H1 (cell line): ENCODE measurements at regions not wholly inside any gene's neighbourhood (a gene's known extent, or its start where the extent isn't known, plus 50 kb on each side); places are given as distances from the start of the nearest gene placed in this dataset.

Experiments used
- BCL11A ChIP-seq, 2 experiments: IDR thresholded peaks; one replicate each; pipeline ENCODE4 v1.6.1; 2011; ENCODE audit warnings: low read depth in 2 of 2, low read length in 2 of 2, mild to moderate bottlenecking in 2 of 2
- CEBPB ChIP-seq: IDR thresholded peaks from 2 replicates; pipeline ENCODE4 v1.6.1; 2012; ENCODE audit warnings: low read depth, low read length
- EZH2 ChIP-seq: fragments of 200-600 bp; sonication (generic); IDR thresholded peaks from 2 replicates; pipeline ENCODE4 v1.7.1; 2012; ENCODE audit warnings: low read depth, mild to moderate bottlenecking, moderate library complexity, low read length, inconsistent platforms; ENCODE audit not compliant: severe bottlenecking
- MAX ChIP-seq: IDR thresholded peaks from 2 replicates; pipeline ENCODE4 v1.6.1; 2012; ENCODE audit warnings: inconsistent platforms
- NANOG ChIP-seq: IDR thresholded peaks from 2 replicates; pipeline ENCODE4 v1.6.1; 2011; ENCODE audit warnings: low read length, low read depth, mild to moderate bottlenecking, inconsistent platforms; ENCODE audit not compliant: insufficient read depth, poor library complexity, severe bottlenecking
- POLR2A ChIP-seq, 2 experiments: IDR thresholded peaks; 1 replicate in 1 of 2; 2 replicates in 1 of 2; pipeline ENCODE4 v1.6.1; 2011; ENCODE audit warnings: low read depth in 2 of 2, low read length in 2 of 2, mild to moderate bottlenecking in 2 of 2; ENCODE audit errors: control extremely low read depth in 1 of 2
- POLR2AphosphoS5 ChIP-seq: IDR thresholded peaks from 2 replicates; pipeline ENCODE4 v1.6.1; 2011; ENCODE audit warnings: low read depth, low read length
- RAD21 ChIP-seq, 2 experiments: IDR thresholded peaks in 1 of 2; conservative IDR thresholded peaks in 1 of 2; 2 replicates each; pipeline ENCODE4 v1.6.1; 2011; ENCODE audit warnings: low read depth in 2 of 2, low read length in 2 of 2, improper control_type of control experiment in 1 of 2, inconsistent platforms in 1 of 2, mild to moderate bottlenecking in 1 of 2, moderate library complexity in 1 of 2
- SP2 ChIP-seq: IDR thresholded peaks from 2 replicates; pipeline ENCODE4 v1.6.1; 2012; ENCODE audit warnings: mild to moderate bottlenecking, low read length, inconsistent platforms
- ZNF274 ChIP-seq: IDR thresholded peaks from 2 replicates; pipeline ENCODE4 v1.7.0; 2012; ENCODE audit warnings: low read length, borderline replicate concordance; ENCODE audit errors: extremely low read depth
- TF ChIP-seq, protein P1 (sequence below), 3 experiments: IDR thresholded peaks; 1 replicate in 2 of 3; 2 replicates in 1 of 3; pipeline versions ENCODE4 v1.5.1 to v1.6.1; 2011; ENCODE audit warnings: low read length in 3 of 3, mild to moderate bottlenecking in 3 of 3, inconsistent platforms in 2 of 3, low read depth in 1 of 3, moderate library complexity in 1 of 3; ENCODE audit not compliant: insufficient read depth in 1 of 3; ENCODE audit errors: control extremely low read depth in 1 of 3

DNA sequence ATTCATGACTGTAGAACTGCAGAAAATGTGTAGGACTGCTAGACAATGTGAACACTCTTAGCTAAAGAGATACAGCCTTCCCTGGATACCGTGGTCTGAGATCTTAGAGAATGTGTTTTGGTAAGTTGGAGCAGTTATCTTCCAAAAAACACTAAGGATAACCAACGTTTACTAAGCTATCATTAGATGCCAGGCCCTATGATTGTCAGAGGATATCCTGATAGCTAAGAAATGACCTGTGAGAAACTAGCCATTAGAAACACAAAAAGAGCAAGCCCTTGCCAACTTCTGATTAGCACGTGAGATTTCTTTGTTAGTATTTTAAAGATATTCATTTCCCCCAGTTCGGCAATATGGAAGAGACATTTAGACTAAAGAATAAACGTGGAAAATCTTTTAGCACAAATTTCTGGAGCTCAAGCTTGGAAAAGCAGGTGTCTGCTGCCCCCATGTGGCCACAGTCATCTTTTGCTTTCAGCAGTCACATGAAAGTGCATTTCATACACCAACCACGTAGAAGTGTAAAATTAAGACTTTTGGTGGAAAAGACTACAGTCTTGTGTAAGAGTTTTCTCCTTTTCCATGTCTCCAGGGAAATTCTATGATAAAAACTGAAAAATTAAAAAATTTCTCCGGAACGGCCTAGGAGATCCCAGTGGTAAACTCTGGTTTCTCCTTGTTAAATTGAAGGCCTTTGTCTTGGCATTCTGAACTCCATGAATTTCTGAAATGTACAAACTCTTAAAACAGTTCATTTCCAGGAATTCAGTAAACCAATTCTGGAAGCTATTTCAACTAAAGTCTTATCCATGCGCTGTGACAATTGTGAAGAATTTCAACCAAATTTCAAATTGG is 136.4 kb downstream of the ZNF674 start:
- TF ChIP-seq SP2 (no peak), NANOG (no peak), RAD21 (IDR thresholded peaks at IDR 0.05 in 1 of 2, conservative IDR thresholded peaks at IDR 0.05 in 1 of 2; ENCODE audit: low read depth in 2 of 2, low read length in 2 of 2) (peak; percentile 79 to 85), BCL11A (IDR thresholded peaks at IDR 0.05; ENCODE audit: low read depth in 2 of 2, low read length in 2 of 2) (no peak), EZH2 (no peak), POLR2A (IDR thresholded peaks at IDR 0.05; ENCODE audit: control extremely low read depth in 1 of 2, low read depth in 2 of 2, low read length in 2 of 2) (no peak), CEBPB (no peak), POLR2AphosphoS5 (no peak), MAX (no peak), ZNF274 (no peak)
- TF ChIP-seq, protein P1, sequence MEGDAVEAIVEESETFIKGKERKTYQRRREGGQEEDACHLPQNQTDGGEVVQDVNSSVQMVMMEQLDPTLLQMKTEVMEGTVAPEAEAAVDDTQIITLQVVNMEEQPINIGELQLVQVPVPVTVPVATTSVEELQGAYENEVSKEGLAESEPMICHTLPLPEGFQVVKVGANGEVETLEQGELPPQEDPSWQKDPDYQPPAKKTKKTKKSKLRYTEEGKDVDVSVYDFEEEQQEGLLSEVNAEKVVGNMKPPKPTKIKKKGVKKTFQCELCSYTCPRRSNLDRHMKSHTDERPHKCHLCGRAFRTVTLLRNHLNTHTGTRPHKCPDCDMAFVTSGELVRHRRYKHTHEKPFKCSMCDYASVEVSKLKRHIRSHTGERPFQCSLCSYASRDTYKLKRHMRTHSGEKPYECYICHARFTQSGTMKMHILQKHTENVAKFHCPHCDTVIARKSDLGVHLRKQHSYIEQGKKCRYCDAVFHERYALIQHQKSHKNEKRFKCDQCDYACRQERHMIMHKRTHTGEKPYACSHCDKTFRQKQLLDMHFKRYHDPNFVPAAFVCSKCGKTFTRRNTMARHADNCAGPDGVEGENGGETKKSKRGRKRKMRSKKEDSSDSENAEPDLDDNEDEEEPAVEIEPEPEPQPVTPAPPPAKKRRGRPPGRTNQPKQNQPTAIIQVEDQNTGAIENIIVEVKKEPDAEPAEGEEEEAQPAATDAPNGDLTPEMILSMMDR (IDR thresholded peaks at IDR 0.05; ENCODE audit: control extremely low read depth in 1 of 3, insufficient read depth in 1 of 3, low read depth in 1 of 3, low read length in 3 of 3) = peak; percentile 22 to 58 (median 55)
